ENCODE measurements at regions not wholly inside any gene's neighbourhood (a gene's known extent, or its start where the extent isn't known, plus 50 kb on each side); places are given as distances from the start of the nearest gene placed in this dataset.
"Not testable (repeated sequence)": the region's sequence is repeated elsewhere in the genome, so short reads cannot be mapped to it uniquely, and the experiment has no call there.

- FAIRE-seq = no peak
Observed at GRCh38 chr1:29800522-29800956, 564.2 kb downstream of the PTPRU start.

- no peak for FAIRE-seq
Observed at GRCh38 chr1:29800120-29800519, 563.8 kb downstream of the PTPRU start.

GRCh38 chr1:29798699-29799566 lies 562.6 kb downstream of the PTPRU start:
- no peak for FAIRE-seq

- FAIRE-seq = not testable (repeated sequence)
Observed at GRCh38 chr1:29797125-29797524, 560.8 kb downstream of the PTPRU start.

GRCh38 chr1:29795965-29796364 lies 559.6 kb downstream of the PTPRU start:
- FAIRE-seq = not testable (repeated sequence)

GRCh38 chr1:29793653-29794348 lies 557.5 kb downstream of the PTPRU start:
- no peak for FAIRE-seq

- FAIRE-seq = no peak
Observed at GRCh38 chr1:29793101-29793546, 556.8 kb downstream of the PTPRU start.

GRCh38 chr1:29789910-29790247 lies 553.6 kb downstream of the PTPRU start:
- no peak for FAIRE-seq

GRCh38 chr1:29789221-29789909 lies 553.0 kb downstream of the PTPRU start:
- FAIRE-seq = no peak

GRCh38 chr1:29786791-29787732 lies 550.7 kb downstream of the PTPRU start:
- no peak for FAIRE-seq

GRCh38 chr1:29786195-29786594 lies 549.9 kb downstream of the PTPRU start:
- FAIRE-seq = no peak

- FAIRE-seq = no peak
Observed at GRCh38 chr1:29785554-29785953, 549.2 kb downstream of the PTPRU start.

GRCh38 chr1:29785137-29785527 lies 548.8 kb downstream of the PTPRU start:
- FAIRE-seq = no peak

GRCh38 chr1:29784276-29785136 lies 548.2 kb downstream of the PTPRU start:
- FAIRE-seq = no peak

- no peak for FAIRE-seq
Observed at GRCh38 chr1:29783508-29784275, 547.4 kb downstream of the PTPRU start.

- no peak for FAIRE-seq
Observed at GRCh38 chr1:29782846-29783507, 546.7 kb downstream of the PTPRU start.

GRCh38 chr1:29779146-29779545 lies 542.8 kb downstream of the PTPRU start:
- no peak for FAIRE-seq

- FAIRE-seq = no peak
Observed at GRCh38 chr1:29777522-29777921, 541.2 kb downstream of the PTPRU start.

- FAIRE-seq = no peak
Observed at GRCh38 chr1:29774355-29774754, 538.0 kb downstream of the PTPRU start.

- no peak for FAIRE-seq
Observed at GRCh38 chr1:29772584-29773100, 536.3 kb downstream of the PTPRU start.

All from TTC549 (cell line).